CD4-positive, CD25-positive, alpha-beta regulatory T cell (primary cell): ENCODE measurements at regions not wholly inside any gene's neighbourhood (a gene's known extent, or its start where the extent isn't known, plus 50 kb on each side); places are given as distances from the start of the nearest gene placed in this dataset.

Experiments
- ATAC-seq, 2 donors: fragments of 150-1000 bp; cut with Tn5 transposase; one replicate each; pipeline ENCODE4 v1.10.0; 2021; ENCODE audit warnings: low read depth in 2 of 2, moderate number of reproducible peaks in 2 of 2, moderate library complexity in 1 of 2
- DNase-seq, 3 donors: peaks; one replicate each; pipeline versions ENCODE4 v3.0.0 to v3.0.0-alpha.2; 2012 to 2022; ENCODE audit warnings: mixed read lengths in 1 of 3
- H3K27ac ChIP-seq: one replicate; pipeline ENCODE4 v1.7.0; 2013; ENCODE audit warnings: mild to moderate bottlenecking, low read length; ENCODE audit not compliant: insufficient read depth, poor library complexity, severe bottlenecking
- H3K27me3 ChIP-seq: one replicate; pipeline ENCODE4 v1.7.0; 2013; ENCODE audit warnings: low read length; ENCODE audit not compliant: control insufficient read depth, insufficient read depth
- H3K36me3 ChIP-seq: one replicate; pipeline ENCODE4 v1.7.0; 2013; ENCODE audit warnings: mild to moderate bottlenecking, low read length, moderate library complexity; ENCODE audit not compliant: control insufficient read depth, insufficient read depth
- H3K4me1 ChIP-seq: 2 replicates; pipeline ENCODE4 v1.7.0; 2013; ENCODE audit warnings: mild to moderate bottlenecking, low read length; ENCODE audit not compliant: insufficient read depth, control insufficient read depth, poor library complexity, severe bottlenecking
- H3K4me3 ChIP-seq: one replicate; pipeline ENCODE4 v1.7.0; 2013; ENCODE audit warnings: low read depth, mild to moderate bottlenecking, low read length, moderate library complexity
- H3K9me3 ChIP-seq, 2 experiments: 1 replicate in 1 of 2; 2 replicates in 1 of 2; pipeline ENCODE4 v1.7.0; 2013; ENCODE audit warnings: low read length in 2 of 2, mild to moderate bottlenecking in 1 of 2, moderate library complexity in 1 of 2; ENCODE audit not compliant: control insufficient read depth in 2 of 2
- H3K27ac Mint-ChIP-seq, 3 donors: one replicate each; pipeline ENCODE4 v1.8.0; 2020 to 2022; ENCODE audit warnings: mild to moderate bottlenecking in 3 of 3, mixed read lengths in 3 of 3, moderate library complexity in 2 of 3
- H3K27me3 Mint-ChIP-seq: one replicate; pipeline ENCODE4 v1.8.0; 2022; ENCODE audit warnings: mild to moderate bottlenecking, mixed read lengths
- H3K36me3 Mint-ChIP-seq: one replicate; pipeline ENCODE4 v1.8.0; 2020; ENCODE audit warnings: mixed read lengths
- H3K4me1 Mint-ChIP-seq, 4 donors: one replicate each; pipeline ENCODE4 v1.8.0; 2020 to 2022; ENCODE audit warnings: mixed read lengths in 4 of 4, mild to moderate bottlenecking in 1 of 4
- H3K4me3 Mint-ChIP-seq, 4 donors: one replicate each; pipeline ENCODE4 v1.8.0; 2020 to 2022; ENCODE audit warnings: mild to moderate bottlenecking in 4 of 4, mixed read lengths in 4 of 4, moderate library complexity in 3 of 4
- H3K9me3 Mint-ChIP-seq, 7 donors: one replicate each; pipeline ENCODE4 v1.8.0; 2020 to 2022; ENCODE audit warnings: mixed read lengths in 7 of 7, mild to moderate bottlenecking in 3 of 7, moderate library complexity in 2 of 7

DNA sequence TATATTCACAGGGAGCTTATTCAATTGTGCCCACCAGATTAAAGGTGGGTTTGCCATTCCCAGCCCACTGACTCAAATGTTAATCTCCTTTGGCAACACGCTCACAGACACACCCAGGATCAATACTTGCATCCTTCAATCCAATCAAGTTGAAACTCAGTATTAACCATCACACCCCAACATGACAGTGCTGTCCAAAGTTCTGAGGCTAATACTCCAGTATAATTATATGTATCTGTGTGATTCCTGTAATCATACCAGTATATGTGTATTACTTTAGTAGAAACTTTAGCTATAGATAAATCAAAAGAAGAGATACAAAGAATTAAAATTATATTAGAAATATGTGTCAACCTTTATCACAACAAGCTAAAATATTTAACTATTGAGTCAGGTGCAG is 1166.0 kb downstream of the ZPLD1 start:
- no peak overlapping the region for H3K4me3 ChIP-seq
- Mint-ChIP-seq H3K4me1 (no peaks in the 10 kb centered on the region), H3K9me3 (peaks cover 0 to 20% (median 15%) of the 10 kb centered on the region in 7 donors), H3K4me3 (no peak overlapping the region), H3K27ac (no peak overlapping the region), H3K27me3 (no peaks in the 10 kb centered on the region), H3K36me3 (no peaks in the 10 kb centered on the region)
- H3K36me3 ChIP-seq: no peaks in the 10 kb centered on the region
- no peak overlapping the region for H3K27ac ChIP-seq
- H3K4me1 ChIP-seq: no peaks in the 10 kb centered on the region
- ATAC-seq (no peak), DNase-seq (no peak)
- no peaks in the 10 kb centered on the region for H3K27me3 ChIP-seq
- H3K9me3 ChIP-seq: no peaks in the 10 kb centered on the region

GRCh38 chr3:103601666-103602065 is 1166.9 kb downstream of the ZPLD1 start:
- H3K27ac ChIP-seq: no peak overlapping the region
- no peaks in the 10 kb centered on the region for H3K4me1 Mint-ChIP-seq

DNA sequence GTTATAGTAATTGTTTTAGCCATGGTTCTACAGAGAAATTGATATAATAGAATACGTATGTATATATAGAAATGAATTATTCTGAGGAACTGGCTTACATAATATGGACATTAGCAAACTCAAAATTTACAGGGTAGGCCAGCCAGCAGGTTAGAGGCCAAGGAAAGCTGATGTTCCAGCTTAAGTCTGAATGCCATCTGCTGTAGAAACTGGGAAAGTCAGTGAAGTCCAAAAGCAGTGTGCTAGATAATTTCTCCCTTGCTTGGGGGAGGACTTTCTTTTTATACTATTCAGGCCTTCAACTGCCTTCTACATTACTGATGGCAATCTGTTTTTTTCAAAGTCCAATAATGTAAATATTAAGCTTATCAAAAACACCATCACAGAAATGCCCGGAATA is 1174.7 kb downstream of the ZPLD1 start:
- peaks cover 0 to 11% (median 7%) of the 10 kb centered on the region in 7 donors for H3K9me3 Mint-ChIP-seq

More at GRCh38 chr3:103601666-103602065, 1166.9 kb downstream of the ZPLD1 start:
- Mint-ChIP-seq H3K27ac (no peak overlapping the region), H3K9me3 (peaks cover 0 to 18% (median 15%) of the 10 kb centered on the region in 7 donors), H3K27me3 (no peaks in the 10 kb centered on the region), H3K4me3 (no peak overlapping the region), H3K36me3 (no peaks in the 10 kb centered on the region)
- DNase-seq: no peak
- H3K9me3 ChIP-seq: no peaks in the 10 kb centered on the region
- H3K36me3 ChIP-seq: no peaks in the 10 kb centered on the region
- no peaks in the 10 kb centered on the region for H3K4me1 ChIP-seq
- H3K27me3 ChIP-seq: no peaks in the 10 kb centered on the region
- H3K4me3 ChIP-seq: no peak overlapping the region
- no peak for ATAC-seq

DNA sequence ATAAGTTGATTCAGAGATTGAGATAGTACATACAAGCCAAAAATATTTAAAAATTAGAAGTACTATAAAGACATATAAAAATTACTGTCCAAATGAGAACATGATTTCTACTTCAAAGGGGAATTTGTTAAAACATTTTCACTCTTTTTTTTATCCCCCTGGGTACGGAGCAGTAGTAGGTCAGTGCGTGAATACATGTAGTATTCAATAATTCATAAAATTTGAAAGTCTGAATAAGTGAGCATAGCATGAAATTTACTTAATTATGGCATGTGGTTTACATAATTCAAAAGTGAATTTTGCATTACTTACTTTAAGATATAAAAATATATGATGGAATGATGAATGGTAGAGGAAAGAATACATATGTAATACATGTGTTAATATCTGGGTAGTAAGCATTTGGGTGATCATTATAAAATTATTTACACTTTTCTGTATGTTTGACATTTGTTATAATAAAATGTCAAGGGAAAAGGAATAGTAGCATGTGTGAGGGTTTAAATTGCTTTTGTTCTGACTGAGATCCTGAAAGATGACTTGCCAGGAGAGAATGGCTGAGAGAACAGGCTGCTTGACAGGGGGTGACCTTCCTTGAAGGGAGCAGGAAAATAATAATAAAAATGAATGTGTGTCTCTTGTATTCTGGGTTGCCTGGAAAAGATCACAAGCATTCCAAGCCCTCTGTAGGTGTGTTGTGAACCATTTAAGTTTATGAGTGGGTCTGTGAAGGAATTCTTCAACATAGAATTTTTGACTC is 1178.8 kb downstream of the ZPLD1 start:
- Histone ChIP-seq H3K27me3 (no peaks in the 10 kb centered on the region), H3K4me3 (no peak overlapping the region), H3K27ac (no peak overlapping the region), H3K36me3 (no peaks in the 10 kb centered on the region), H3K4me1 (no peaks in the 10 kb centered on the region), H3K9me3 (peaks cover 0 to under 1% of the 10 kb centered on the region in 2 experiments)
- Mint-ChIP-seq H3K36me3 (no peaks in the 10 kb centered on the region), H3K27ac (no peak overlapping the region), H3K27me3 (no peaks in the 10 kb centered on the region), H3K4me1 (no peaks in the 10 kb centered on the region), H3K9me3 (peaks cover 0 to 9% (median 2%) of the 10 kb centered on the region in 7 donors), H3K4me3 (no peak overlapping the region)
- DNase-seq (no peak), ATAC-seq (no peak)

More for the DNA sequence above, 1174.7 kb downstream of the ZPLD1 start:
- no peak for ATAC-seq
- Histone ChIP-seq H3K27me3 (no peaks in the 10 kb centered on the region), H3K36me3 (no peaks in the 10 kb centered on the region), H3K4me3 (no peak overlapping the region), H3K27ac (no peak overlapping the region), H3K4me1 (no peaks in the 10 kb centered on the region), H3K9me3 (no peaks in the 10 kb centered on the region)
- Mint-ChIP-seq H3K36me3 (no peaks in the 10 kb centered on the region), H3K4me1 (no peaks in the 10 kb centered on the region), H3K27me3 (no peaks in the 10 kb centered on the region), H3K27ac (no peak overlapping the region), H3K4me3 (no peak overlapping the region)
- DNase-seq: no peak

DNA sequence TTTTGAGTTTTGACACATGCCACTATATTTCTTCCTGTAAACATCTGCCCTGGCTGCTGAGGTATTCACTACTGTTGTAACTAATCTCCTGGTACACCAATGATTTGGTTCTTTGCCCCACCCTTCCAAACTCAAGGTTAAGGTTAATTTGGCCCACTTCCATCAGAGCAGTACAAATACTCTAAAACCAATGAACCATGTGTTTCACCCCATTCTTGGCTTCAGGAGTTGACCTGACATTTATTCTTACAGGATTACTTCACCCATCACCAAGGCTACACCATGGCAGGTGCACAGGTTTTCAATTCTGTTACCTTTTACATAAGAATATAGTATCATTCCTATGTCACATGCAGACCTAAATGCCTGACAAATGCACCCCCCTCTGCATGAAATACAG is 1179.9 kb downstream of the ZPLD1 start:
- no peaks in the 10 kb centered on the region for H3K4me1 Mint-ChIP-seq
- H3K36me3 Mint-ChIP-seq: no peaks in the 10 kb centered on the region
- H3K27ac Mint-ChIP-seq: no peak overlapping the region
- no peak overlapping the region for H3K4me3 Mint-ChIP-seq
- Histone ChIP-seq H3K36me3 (no peaks in the 10 kb centered on the region), H3K4me3 (no peak overlapping the region), H3K27me3 (no peaks in the 10 kb centered on the region), H3K27ac (no peak overlapping the region), H3K4me1 (no peaks in the 10 kb centered on the region), H3K9me3 (peaks cover 0 to 8% of the 10 kb centered on the region in 2 experiments)
- DNase-seq (no peak), ATAC-seq (no peak)
- peaks cover 0 to 9% (median 2%) of the 10 kb centered on the region in 7 donors for H3K9me3 Mint-ChIP-seq
- H3K27me3 Mint-ChIP-seq: no peaks in the 10 kb centered on the region

DNA sequence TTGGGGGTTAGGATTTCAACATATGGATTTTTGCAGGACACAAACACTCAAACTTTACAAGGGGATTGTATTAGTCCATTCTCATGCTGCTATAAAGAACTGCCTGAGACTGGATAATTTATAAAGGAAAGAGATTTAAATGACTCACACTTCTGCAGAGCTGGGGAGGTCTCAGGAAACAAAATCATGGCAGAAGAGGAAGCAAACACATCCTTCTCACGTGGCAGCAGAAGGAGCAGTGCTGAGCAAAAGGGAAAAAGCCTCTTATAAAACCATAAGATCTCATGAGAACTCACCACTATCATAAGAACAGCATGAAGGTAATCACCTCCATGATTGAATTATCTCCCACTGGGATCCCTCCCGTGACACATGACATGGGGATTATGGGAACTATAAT is 1183.1 kb downstream of the ZPLD1 start:
- no peaks in the 10 kb centered on the region for H3K36me3 ChIP-seq
- DNase-seq (no peak), ATAC-seq (no peak)
- Mint-ChIP-seq H3K9me3 (peaks cover 0 to 12% (median 2%) of the 10 kb centered on the region in 7 donors), H3K4me1 (no peaks in the 10 kb centered on the region), H3K27ac (no peak overlapping the region), H3K27me3 (no peaks in the 10 kb centered on the region), H3K4me3 (no peak overlapping the region), H3K36me3 (no peaks in the 10 kb centered on the region)
- H3K4me3 ChIP-seq: no peak overlapping the region
- H3K27ac ChIP-seq: no peak overlapping the region
- peaks cover 0 to 8% of the 10 kb centered on the region in 2 experiments for H3K9me3 ChIP-seq
- no peaks in the 10 kb centered on the region for H3K27me3 ChIP-seq
- H3K4me1 ChIP-seq: no peaks in the 10 kb centered on the region

DNA sequence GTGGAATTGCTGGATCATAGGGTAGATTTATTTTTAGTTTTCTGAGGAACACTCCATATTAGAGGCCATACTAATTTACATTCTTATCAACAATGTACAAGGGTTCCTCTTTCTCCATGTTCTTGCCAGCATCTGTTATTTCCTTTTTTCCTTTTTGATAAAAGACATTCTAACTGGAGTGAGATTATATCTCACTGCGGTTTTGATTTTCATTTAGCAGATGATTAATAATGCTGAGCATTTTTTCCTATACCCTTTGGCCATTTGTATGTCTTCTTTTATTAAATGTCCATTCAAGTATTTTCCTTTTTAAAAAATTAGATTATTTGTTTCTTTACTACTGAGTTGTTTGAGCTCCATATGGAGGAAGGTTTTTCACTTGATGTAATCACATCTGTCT is 1189.5 kb downstream of the ZPLD1 start:
- H3K27ac Mint-ChIP-seq: no peak overlapping the region
- ATAC-seq (no peak), DNase-seq (no peak)
- H3K36me3 ChIP-seq: no peaks in the 10 kb centered on the region
- H3K36me3 Mint-ChIP-seq: no peaks in the 10 kb centered on the region
- H3K9me3 Mint-ChIP-seq: peaks cover 2 to 25% (median 2%) of the 10 kb centered on the region in 7 donors
- no peaks in the 10 kb centered on the region for H3K27me3 Mint-ChIP-seq
- no peak overlapping the region for H3K4me3 Mint-ChIP-seq
- peaks cover 0 to under 1% of the 10 kb centered on the region in 2 experiments for H3K9me3 ChIP-seq
- H3K27me3 ChIP-seq: no peaks in the 10 kb centered on the region
- no peaks in the 10 kb centered on the region for H3K4me1 ChIP-seq
- H3K4me3 ChIP-seq: no peak overlapping the region
- H3K27ac ChIP-seq: no peak overlapping the region
- H3K4me1 Mint-ChIP-seq: peaks cover 0 to 4% (median 0%) of the 10 kb centered on the region in 4 donors

DNA sequence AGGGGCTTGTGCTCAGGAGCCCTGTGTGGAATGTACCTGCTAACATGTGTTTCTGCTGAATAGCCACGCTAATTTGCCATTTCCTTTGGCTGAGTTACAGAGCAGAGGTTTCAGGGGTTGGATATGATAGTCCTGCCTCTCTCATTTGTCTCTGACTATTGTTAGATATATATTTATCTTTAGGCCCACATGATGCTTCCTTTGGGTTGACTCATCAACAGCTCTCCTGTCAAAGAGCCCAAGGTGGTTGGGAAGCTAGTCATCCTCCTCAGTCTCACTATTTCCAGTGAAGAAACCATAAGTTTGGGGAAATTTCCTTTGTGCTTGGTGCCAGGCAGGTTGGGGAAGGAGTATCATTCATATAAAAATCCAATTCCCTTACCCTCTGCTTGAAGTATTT is 1194.6 kb downstream of the ZPLD1 start:
- Mint-ChIP-seq H3K27me3 (no peaks in the 10 kb centered on the region), H3K4me3 (no peak overlapping the region), H3K27ac (no peak overlapping the region), H3K4me1 (peaks cover 0 to 4% (median 0%) of the 10 kb centered on the region in 4 donors), H3K36me3 (no peaks in the 10 kb centered on the region), H3K9me3 (peaks cover 4 to 27% (median 6%) of the 10 kb centered on the region in 7 donors)
- H3K4me1 ChIP-seq: no peaks in the 10 kb centered on the region
- no peak overlapping the region for H3K27ac ChIP-seq
- no peak overlapping the region for H3K4me3 ChIP-seq
- no peak for ATAC-seq
- peaks cover 0 to 7% of the 10 kb centered on the region in 2 experiments for H3K9me3 ChIP-seq
- no peaks in the 10 kb centered on the region for H3K36me3 ChIP-seq
- DNase-seq: no peak
- H3K27me3 ChIP-seq: no peaks in the 10 kb centered on the region
